ENCODE measurements at regions not wholly inside any gene's neighbourhood (a gene's known extent, or its start where the extent isn't known, plus 50 kb on each side); places are given as distances from the start of the nearest gene placed in this dataset.
"Not testable (repeated sequence)": the region's sequence is repeated elsewhere in the genome, so short reads cannot be mapped to it uniquely, and the experiment has no call there.

GRCh38 chr2:195543063-195543462, 114.0 kb upstream of the SLC39A10 start:
- DNase-seq (ENCODE audit: low spot score) = no peak
- intact Hi-C loops (cut with DNase I) = no loop called here

GRCh38 chr2:195542067-195542466, 115.0 kb upstream of the SLC39A10 start:
- DNase-seq (ENCODE audit: low spot score) = no peak
- intact Hi-C loops (cut with DNase I) = no loop called here

- intact Hi-C loops (cut with DNase I) = no loop called here
- DNase-seq (ENCODE audit: low spot score) = no peak
Measured at GRCh38 chr2:195538937-195539336, 118.1 kb upstream of the SLC39A10 start.

GRCh38 chr2:195537811-195538210, 119.2 kb upstream of the SLC39A10 start:
- intact Hi-C loops (cut with DNase I) = no loop called here
- no peak for DNase-seq (ENCODE audit: low spot score)

GRCh38 chr2:195536906-195537305, 120.1 kb upstream of the SLC39A10 start:
- intact Hi-C loops (cut with DNase I) = no loop called here
- no peak for DNase-seq (ENCODE audit: low spot score)

- intact Hi-C loops (cut with DNase I) = no loop called here
- DNase-seq (ENCODE audit: low spot score) = no peak
Measured at GRCh38 chr2:195535911-195536522, 121.0 kb upstream of the SLC39A10 start.

- DNase-seq (ENCODE audit: low spot score) = no peak
- intact Hi-C loops (cut with DNase I) = no loop called here
Measured at GRCh38 chr2:195534971-195535370, 122.1 kb upstream of the SLC39A10 start.

GRCh38 chr2:195533771-195534642, 123.0 kb upstream of the SLC39A10 start:
- intact Hi-C loops (cut with DNase I) = no loop called here
- DNase-seq (ENCODE audit: low spot score) = peak; percentile 91

GRCh38 chr2:195532628-195533271, 124.3 kb upstream of the SLC39A10 start:
- intact Hi-C loops (cut with DNase I) = no loop called here
- DNase-seq (ENCODE audit: low spot score) = no peak

GRCh38 chr2:195532255-195532627, 124.8 kb upstream of the SLC39A10 start:
- no peak for DNase-seq (ENCODE audit: low spot score)
- intact Hi-C loops (cut with DNase I) = no loop called here

- intact Hi-C loops (cut with DNase I) = no loop called here
Measured at GRCh38 chr2:195531754-195532153, 125.3 kb upstream of the SLC39A10 start.

GRCh38 chr2:195523242-195523641, 133.8 kb upstream of the SLC39A10 start:
- intact Hi-C loops (cut with DNase I); DNase-seq (ENCODE audit: low spot score): not testable (repeated sequence)

More at GRCh38 chr2:195531754-195532153, 125.3 kb upstream of the SLC39A10 start:
- no peak for DNase-seq (ENCODE audit: low spot score)

- DNase-seq (ENCODE audit: low spot score) = no peak
- intact Hi-C loops (cut with DNase I) = no loop called here
Measured at GRCh38 chr2:195521589-195521988, 135.4 kb upstream of the SLC39A10 start.

GRCh38 chr2:195520671-195521155, 136.3 kb upstream of the SLC39A10 start:
- intact Hi-C loops (cut with DNase I) = no loop called here

GRCh38 chr2:195515551-195515950, 141.5 kb upstream of the SLC39A10 start:
- intact Hi-C loops (cut with DNase I) = no loop called here
- DNase-seq (ENCODE audit: low spot score) = no peak

More at GRCh38 chr2:195520671-195521155, 136.3 kb upstream of the SLC39A10 start:
- no peak for DNase-seq (ENCODE audit: low spot score)

- intact Hi-C loops (cut with DNase I) = no loop called here
- no peak for DNase-seq (ENCODE audit: low spot score)
Measured at GRCh38 chr2:195514365-195514764, 142.7 kb upstream of the SLC39A10 start.

- intact Hi-C loops (cut with DNase I) = no loop called here
- DNase-seq (ENCODE audit: low spot score) = no peak
Measured at GRCh38 chr2:195513119-195513518, 143.9 kb upstream of the SLC39A10 start.

GRCh38 chr2:195509551-195509950, 147.5 kb upstream of the SLC39A10 start:
- no peak for DNase-seq (ENCODE audit: low spot score)
- intact Hi-C loops (cut with DNase I) = no loop called here

- no peak for DNase-seq (ENCODE audit: low spot score)
- intact Hi-C loops (cut with DNase I) = no loop called here
Measured at GRCh38 chr2:195508139-195508455, 148.9 kb upstream of the SLC39A10 start.

- no peak for DNase-seq (ENCODE audit: low spot score)
- intact Hi-C loops (cut with DNase I) = no loop called here
Measured at GRCh38 chr2:195507447-195508138, 149.4 kb upstream of the SLC39A10 start.
